K562 (cell line): ENCODE measurements at regions not wholly inside any gene's neighbourhood (a gene's known extent, or its start where the extent isn't known, plus 50 kb on each side); places are given as distances from the start of the nearest gene placed in this dataset.
A peak's percentile ranks its signal among the peaks of the same experiment; 100 is the strongest.

Source experiments
- ATAC-seq: fragments of 200-7000 bp; cut with Tn5 transposase; 3 replicates; pipeline ENCODE4 v1.9.1; 2020; ENCODE audit warnings: moderate library complexity
- BruUV-seq: library from RNA; stranded (reverse); fragments of 400-500 nt; replicated peaks from 2 replicates; lab custom pipeline; 2021; lab: Mats Ljungman, UMichigan
- CTCF ChIA-PET: fragments of 300-600 bp; formaldehyde crosslinking; extraction: SDS; loops from one replicate; lab custom pipeline; 2021; ENCODE audit warnings: low intra/inter-chr PET ratio; lab: Yijun Ruan, JAX
- POLR2A ChIA-PET: fragments of 300-600, 350-650 bp; sonication (Branson Sonifier 250); formaldehyde crosslinking; extraction: SDS; loops from one replicate; lab custom pipeline; 2021; ENCODE audit warnings: antibody characterized with exemption, inconsistent platforms; lab: Yijun Ruan, JAX
- DNase-seq, 4 experiments: peaks; one replicate each; pipeline versions ENCODE4 v3.0.0 to v3.0.0-alpha.2; 2011 to 2018; ENCODE audit warnings: low spot score in 3 of 4, mixed read lengths in 3 of 4; ENCODE audit errors: extremely low read depth in 1 of 4
- FAIRE-seq: peaks from 2 replicates; lab custom pipeline; 2011; peaks lifted over from hg19 to GRCh38; lab: Jason Lieb, UNC
- H2AFZ ChIP-seq: 2 replicates; pipeline ENCODE4 v1.6.0; 2011; ENCODE audit warnings: low read depth, low read length, control low read depth, inconsistent platforms
- H3K27ac ChIP-seq: fragments of 200-600 bp; 3 replicates; pipeline ENCODE4 v1.8.0; 2011; ENCODE audit warnings: low read depth, mild to moderate bottlenecking, control low read depth, inconsistent platforms, low read length, moderate library complexity, mixed read lengths; ENCODE audit errors: extremely low read depth
- H3K27me3 ChIP-seq, 2 experiments: fragments of 300-600 bp in 1 of 2; 2 replicates in 1 of 2; 3 replicates in 1 of 2; pipeline versions ENCODE4 v1.6.0 to v1.8.0; 2011; ENCODE audit warnings: inconsistent platforms in 2 of 2, low read length in 2 of 2, mild to moderate bottlenecking in 1 of 2, mixed read lengths in 1 of 2, moderate library complexity in 1 of 2; ENCODE audit not compliant: control insufficient read depth in 2 of 2, insufficient read depth in 2 of 2
- H3K36me3 ChIP-seq: fragments of 300-600 bp; 3 replicates; pipeline ENCODE4 v1.8.0; 2011; ENCODE audit warnings: mild to moderate bottlenecking, low read length, inconsistent platforms; ENCODE audit not compliant: control insufficient read depth, insufficient read depth
- H3K4me1 ChIP-seq, 2 experiments: fragments of 200-600 bp in 1 of 2; replicated peaks in 1 of 2; 2 replicates in 1 of 2; 3 replicates in 1 of 2; pipeline versions ENCODE4 v1.5.1 to v1.8.0; 2011; ENCODE audit warnings: inconsistent platforms in 2 of 2, low read length in 2 of 2, mild to moderate bottlenecking in 1 of 2, mixed read lengths in 1 of 2, moderate library complexity in 1 of 2; ENCODE audit not compliant: control insufficient read depth in 2 of 2, insufficient read depth in 2 of 2
- H3K4me2 ChIP-seq: 2 replicates; pipeline ENCODE4 v1.6.1; 2011; ENCODE audit warnings: low read length, control low read depth, inconsistent platforms, mixed read lengths; ENCODE audit not compliant: insufficient read depth
- H3K4me3 ChIP-seq: fragments of 200-600 bp; sonication (generic), shearing (Covaris generic); 2 replicates; pipeline ENCODE4 v1.5.1; 2016; ENCODE audit warnings: control low read depth, inconsistent platforms
- H3K79me2 ChIP-seq: fragments of 200-600 bp; 3 replicates; pipeline ENCODE4 v1.8.0; 2011; ENCODE audit warnings: low read length, inconsistent platforms; ENCODE audit not compliant: control insufficient read depth, insufficient read depth
- H3K9ac ChIP-seq, 2 experiments: 2 replicates each; pipeline versions ENCODE4 v1.6.0 to v1.6.1; 2011; ENCODE audit warnings: low read depth in 2 of 2, low read length in 2 of 2, control low read depth in 1 of 2, inconsistent platforms in 1 of 2, mild to moderate bottlenecking in 1 of 2, mixed read lengths in 1 of 2; ENCODE audit not compliant: insufficient read depth in 1 of 2
- H3K9me1 ChIP-seq: one replicate; pipeline ENCODE4 v1.6.0; 2011; ENCODE audit warnings: inconsistent platforms, mild to moderate bottlenecking, low read length, moderate library complexity; ENCODE audit not compliant: control insufficient read depth, insufficient read depth
- H3K9me3 ChIP-seq: replicated peaks from 2 replicates; pipeline ENCODE4 v1.5.1; 2011; ENCODE audit warnings: low read depth, low read length, inconsistent platforms; ENCODE audit not compliant: control insufficient read depth, insufficient read depth
- H4K20me1 ChIP-seq: replicated peaks from 2 replicates; pipeline ENCODE4 v1.6.1; 2011; ENCODE audit warnings: low read length, inconsistent platforms, mixed read lengths; ENCODE audit not compliant: control insufficient read depth, insufficient read depth
- DDX20 ChIP-seq: fragments of 450-650 bp; IDR thresholded peaks from 2 replicates; pipeline ENCODE4 v1.6.1; 2016; ENCODE audit warnings: missing genetic modification characterization, low read depth, mild to moderate bottlenecking, missing compliant biosample characterization, moderate library complexity
- GABPA ChIP-seq: fragments of 200-800 bp; sonication (Bioruptor generic); conservative IDR thresholded peaks from 2 replicates; pipeline ENCODE4 v1.6.1; 2016; ENCODE audit warnings: low read depth, missing genetic modification characterization, missing compliant biosample characterization
- MAZ ChIP-seq, 2 experiments: fragments of 450-650 bp in 1 of 2; sonication (generic) in 1 of 2; formaldehyde crosslinking; IDR thresholded peaks in 1 of 2; conservative IDR thresholded peaks in 1 of 2; 2 replicates each; pipeline versions ENCODE4 v1.4.0 to v1.5.0; 2020; ENCODE audit warnings: mild to moderate bottlenecking in 1 of 2, missing genetic modification reagents in 1 of 2
- NFYB ChIP-seq: IDR thresholded peaks from 2 replicates; pipeline ENCODE4 v1.6.1; 2011; ENCODE audit warnings: mild to moderate bottlenecking, moderate library complexity; ENCODE audit not compliant: insufficient read length; ENCODE audit errors: extremely low read depth
- ZNF217 ChIP-seq: sonication (generic); formaldehyde crosslinking; IDR thresholded peaks from 2 replicates; pipeline ENCODE4 v1.8.0; 2022; ENCODE audit warnings: mild to moderate bottlenecking, missing genetic modification reagents
- ZNF253 ChIP-seq: fragments of 250-450 bp; sonication (Bioruptor Pico); conservative IDR thresholded peaks from 2 replicates; pipeline ENCODE4 v1.6.1; 2021; ENCODE audit warnings: mild to moderate bottlenecking
- WGBS: fragments of 100-300 bp; shearing (Covaris generic); methylation state at CpG from one replicate; pipeline ENCODE4 v1.1.6; 2016; ENCODE audit warnings: low coverage, mixed read lengths; ENCODE audit not compliant: insufficient coverage; ENCODE audit errors: missing lambda C conversion rate; 5-methylcytosine and 5-hydroxymethylcytosine counted together
- in situ Hi-C: fragments of 300-500 bp; cut with MboI; formaldehyde crosslinking; loops from 4 replicates; pipeline ENCODE4 v1.15.0; 2018; ENCODE audit warnings: inconsistent platforms, mixed read lengths
- intact Hi-C: fragments of 100-400 bp; cut with micrococcal nuclease; formaldehyde crosslinking; loops from 2 replicates; pipeline ENCODE4 v1.14.2; 2022
- TF ChIP-seq, protein P1 (sequence below), 3 experiments: fragments of 200-800 bp in 1 of 3; sonication (Bioruptor generic) in 1 of 3; sonication (generic) in 1 of 3; formaldehyde crosslinking in 1 of 3; IDR thresholded peaks; 2 replicates each; pipeline versions ENCODE4 v1.6.1 to v1.8.0; 2016 to 2022; ENCODE audit warnings: mild to moderate bottlenecking in 2 of 3, missing compliant biosample characterization in 2 of 3, missing genetic modification characterization in 2 of 3, missing genetic modification reagents in 1 of 3
- TF ChIP-seq, protein P2 (sequence below): sonication (generic); formaldehyde crosslinking; IDR thresholded peaks from 2 replicates; pipeline ENCODE4 v1.8.0; 2022; ENCODE audit warnings: mild to moderate bottlenecking, low read depth, missing genetic modification reagents
- TF ChIP-seq, protein P3 (sequence below), 2 experiments: fragments of 450-650 bp in 1 of 2; sonication (generic) in 1 of 2; formaldehyde crosslinking in 1 of 2; IDR thresholded peaks; 2 replicates each; pipeline versions ENCODE4 v1.7.1 to v1.9.0; 2016 to 2022; ENCODE audit warnings: inconsistent platforms in 1 of 2, mild to moderate bottlenecking in 1 of 2, missing genetic modification reagents in 1 of 2

DNA sequence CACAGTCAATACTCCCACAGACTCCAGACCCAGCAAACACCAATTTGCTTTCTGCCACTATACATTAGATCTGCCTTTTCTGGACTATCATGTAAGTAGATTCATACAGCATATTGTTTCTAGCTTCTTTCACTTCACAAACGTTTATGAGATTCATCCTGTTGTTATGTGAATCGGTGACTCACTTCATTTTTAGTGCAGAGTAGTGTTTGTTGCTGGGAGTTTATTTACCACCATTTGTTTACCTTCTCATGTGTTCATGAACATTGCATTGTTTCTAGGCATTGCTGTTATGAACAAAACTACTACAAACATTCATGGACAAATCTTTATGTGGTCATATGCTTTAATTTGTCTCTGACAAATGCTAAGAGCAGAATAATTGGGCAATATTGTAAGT, 807.8 kb upstream of the TMEM132C start (continued):
- TF ChIP-seq MAZ (CRISPR knock-in tag; conservative IDR thresholded peaks at IDR 0.05 in 1 of 2, IDR thresholded peaks at IDR 0.05 in 1 of 2) (no peak), ZNF217 (CRISPR knock-in tag) (no peak), ZNF253 (no peak)
- TF ChIP-seq, protein P1, sequence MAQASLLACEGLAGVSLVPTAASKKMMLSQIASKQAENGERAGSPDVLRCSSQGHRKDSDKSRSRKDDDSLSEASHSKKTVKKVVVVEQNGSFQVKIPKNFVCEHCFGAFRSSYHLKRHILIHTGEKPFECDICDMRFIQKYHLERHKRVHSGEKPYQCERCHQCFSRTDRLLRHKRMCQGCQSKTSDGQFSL (CRISPR knock-in tag; IDR thresholded peaks at IDR 0.05), result no peak
- TF ChIP-seq, protein P1 (tag; IDR thresholded peaks at IDR 0.05), result no peak
- TF ChIP-seq, protein P2, sequence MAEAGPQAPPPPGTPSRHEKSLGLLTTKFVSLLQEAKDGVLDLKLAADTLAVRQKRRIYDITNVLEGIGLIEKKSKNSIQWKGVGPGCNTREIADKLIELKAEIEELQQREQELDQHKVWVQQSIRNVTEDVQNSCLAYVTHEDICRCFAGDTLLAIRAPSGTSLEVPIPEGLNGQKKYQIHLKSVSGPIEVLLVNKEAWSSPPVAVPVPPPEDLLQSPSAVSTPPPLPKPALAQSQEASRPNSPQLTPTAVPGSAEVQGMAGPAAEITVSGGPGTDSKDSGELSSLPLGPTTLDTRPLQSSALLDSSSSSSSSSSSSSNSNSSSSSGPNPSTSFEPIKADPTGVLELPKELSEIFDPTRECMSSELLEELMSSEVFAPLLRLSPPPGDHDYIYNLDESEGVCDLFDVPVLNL, result no peak

DNA sequence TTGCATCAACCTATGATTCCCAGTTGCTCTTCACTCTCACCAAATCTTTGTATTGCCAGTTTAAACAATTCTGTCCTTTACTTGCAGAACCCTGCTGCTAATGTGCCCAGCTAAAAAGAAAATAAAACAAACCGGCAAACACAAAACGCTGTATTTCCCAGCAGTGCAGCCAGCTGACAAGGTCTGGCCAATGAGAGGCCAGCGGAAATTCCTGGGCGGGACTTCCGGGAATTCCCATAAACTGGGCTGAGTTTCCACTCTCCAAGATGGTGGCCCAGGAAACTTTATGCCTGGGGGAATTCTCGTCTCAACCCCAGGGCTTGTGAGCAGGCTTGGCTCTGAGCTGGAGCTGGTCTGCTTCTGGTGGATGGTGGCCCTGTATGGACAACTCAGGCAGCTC, 807.3 kb upstream of the TMEM132C start:
- no peaks in the 10 kb centered on the region for H3K36me3 ChIP-seq
- H2AFZ ChIP-seq, result no peak overlapping the region
- H3K9ac ChIP-seq, result no peak overlapping the region
- H3K79me2 ChIP-seq, result no peaks in the 10 kb centered on the region
- POLR2A ChIA-PET, result no interaction called here
- CTCF ChIA-PET, result no interaction called here
- no peaks in the 10 kb centered on the region for H4K20me1 ChIP-seq
- no peak for FAIRE-seq
- H3K4me1 ChIP-seq, result no peaks in the 10 kb centered on the region
- no peak overlapping the region for H3K4me2 ChIP-seq
- BruUV-seq, result no TSS peak
- H3K27me3 ChIP-seq, result no peaks in the 10 kb centered on the region
- WGBS, result 0% methylated on average over 6 of the region's 6 CpGs
- intact Hi-C loops, result no loop called here
- H3K9me3 ChIP-seq, result no peaks in the 10 kb centered on the region
- in situ Hi-C loops, result no loop called here
- peak in 2 of 4 experiments; percentile 3 to 14 for DNase-seq
- H3K27ac ChIP-seq, result no peak overlapping the region
- no peaks in the 10 kb centered on the region for H3K9me1 ChIP-seq
- no peak; the same call in 2 of the 3 replicates for ATAC-seq
- H3K4me3 ChIP-seq, result no peak overlapping the region
- TF ChIP-seq, protein P3, sequence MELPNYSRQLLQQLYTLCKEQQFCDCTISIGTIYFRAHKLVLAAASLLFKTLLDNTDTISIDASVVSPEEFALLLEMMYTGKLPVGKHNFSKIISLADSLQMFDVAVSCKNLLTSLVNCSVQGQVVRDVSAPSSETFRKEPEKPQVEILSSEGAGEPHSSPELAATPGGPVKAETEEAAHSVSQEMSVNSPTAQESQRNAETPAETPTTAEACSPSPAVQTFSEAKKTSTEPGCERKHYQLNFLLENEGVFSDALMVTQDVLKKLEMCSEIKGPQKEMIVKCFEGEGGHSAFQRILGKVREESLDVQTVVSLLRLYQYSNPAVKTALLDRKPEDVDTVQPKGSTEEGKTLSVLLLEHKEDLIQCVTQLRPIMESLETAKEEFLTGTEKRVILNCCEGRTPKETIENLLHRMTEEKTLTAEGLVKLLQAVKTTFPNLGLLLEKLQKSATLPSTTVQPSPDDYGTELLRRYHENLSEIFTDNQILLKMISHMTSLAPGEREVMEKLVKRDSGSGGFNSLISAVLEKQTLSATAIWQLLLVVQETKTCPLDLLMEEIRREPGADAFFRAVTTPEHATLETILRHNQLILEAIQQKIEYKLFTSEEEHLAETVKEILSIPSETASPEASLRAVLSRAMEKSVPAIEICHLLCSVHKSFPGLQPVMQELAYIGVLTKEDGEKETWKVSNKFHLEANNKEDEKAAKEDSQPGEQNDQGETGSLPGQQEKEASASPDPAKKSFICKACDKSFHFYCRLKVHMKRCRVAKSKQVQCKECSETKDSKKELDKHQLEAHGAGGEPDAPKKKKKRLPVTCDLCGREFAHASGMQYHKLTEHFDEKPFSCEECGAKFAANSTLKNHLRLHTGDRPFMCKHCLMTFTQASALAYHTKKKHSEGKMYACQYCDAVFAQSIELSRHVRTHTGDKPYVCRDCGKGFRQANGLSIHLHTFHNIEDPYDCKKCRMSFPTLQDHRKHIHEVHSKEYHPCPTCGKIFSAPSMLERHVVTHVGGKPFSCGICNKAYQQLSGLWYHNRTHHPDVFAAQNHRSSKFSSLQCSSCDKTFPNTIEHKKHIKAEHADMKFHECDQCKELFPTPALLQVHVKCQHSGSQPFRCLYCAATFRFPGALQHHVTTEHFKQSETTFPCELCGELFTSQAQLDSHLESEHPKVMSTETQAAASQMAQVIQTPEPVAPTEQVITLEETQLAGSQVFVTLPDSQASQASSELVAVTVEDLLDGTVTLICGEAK (IDR thresholded peaks at IDR 0.05), result peak; percentile 50; the same call in 1 of the 2 replicates
- TF ChIP-seq, protein P3 (CRISPR knock-in tag; IDR thresholded peaks at IDR 0.05), result no peak
- no peak for TF ChIP-seq DDX20 (tag)
- peak; percentile 48 for TF ChIP-seq NFYB
- TF ChIP-seq GABPA (tag), result peak; percentile 81
